HEK293 (cell line): ENCODE measurements at regions not wholly inside any gene's neighbourhood (a gene's known extent, or its start where the extent isn't known, plus 50 kb on each side); places are given as distances from the start of the nearest gene placed in this dataset.

Experiments
- CTCF ChIA-PET: fragments of 350-600 bp; formaldehyde crosslinking; extraction: SDS; loops from one replicate; lab custom pipeline; 2021; ENCODE audit warnings: antibody characterized with exemption; lab: Yijun Ruan, JAX
- POLR2A ChIA-PET: fragments of 300-600 bp; formaldehyde crosslinking; extraction: SDS; loops from one replicate; lab custom pipeline; 2020; ENCODE audit warnings: antibody characterized with exemption, inconsistent platforms; lab: Yijun Ruan, JAX
- H3K27ac ChIP-seq: fragments of 200-500 bp; sonication (Bioruptor generic); 2 replicates; pipeline ENCODE4 v1.5.1; 2014; ENCODE audit warnings: low read depth, low read length, control low read depth, inconsistent platforms; ENCODE audit errors: extremely low read depth
- H3K36me3 ChIP-seq, 2 experiments: fragments of 200-500 bp in 1 of 2; sonication (Bioruptor generic) in 1 of 2; 1 replicate in 1 of 2; 2 replicates in 1 of 2; pipeline ENCODE4 v1.5.1; 2014 to 2017; ENCODE audit warnings: inconsistent platforms in 2 of 2, low read length in 2 of 2; ENCODE audit not compliant: control insufficient read depth in 2 of 2, insufficient read depth in 1 of 2
- H3K4me1 ChIP-seq: fragments of 200-500 bp; sonication (Bioruptor generic); 2 replicates; pipeline ENCODE4 v1.5.1; 2014; ENCODE audit warnings: mild to moderate bottlenecking, low read length, inconsistent platforms; ENCODE audit not compliant: control insufficient read depth, insufficient read depth
- H3K4me3 ChIP-seq: 2 replicates; pipeline ENCODE4 v1.5.1; 2011; ENCODE audit warnings: low read depth, mild to moderate bottlenecking, control low read depth, low read length, moderate library complexity
- H3K9me3 ChIP-seq: fragments of 200-500 bp; sonication (Bioruptor generic); 2 replicates; pipeline ENCODE4 v1.5.1; 2014; ENCODE audit warnings: low read depth, low read length, inconsistent platforms; ENCODE audit not compliant: control insufficient read depth, insufficient read depth
- EGR2 ChIP-seq: fragments of 450-650 bp; formaldehyde crosslinking; IDR thresholded peaks from 2 replicates; pipeline ENCODE4 v1.5.1; 2016; ENCODE audit warnings: low read depth, missing biosample characterization, missing genetic modification characterization
- GLIS1 ChIP-seq: fragments of 450-650 bp; formaldehyde crosslinking; IDR thresholded peaks from 2 replicates; pipeline ENCODE4 v1.5.1; 2016; ENCODE audit warnings: missing biosample characterization, missing genetic modification characterization
- OSR2 ChIP-seq: fragments of 450-650 bp; formaldehyde crosslinking; IDR thresholded peaks from 2 replicates; pipeline ENCODE4 v1.5.1; 2016; ENCODE audit warnings: missing biosample characterization, missing genetic modification characterization
- OVOL3 ChIP-seq: fragments of 450-650 bp; formaldehyde crosslinking; IDR thresholded peaks from 2 replicates; pipeline ENCODE4 v1.5.1; 2016; ENCODE audit warnings: missing biosample characterization, missing genetic modification characterization
- SP7 ChIP-seq: fragments of 450-650 bp; formaldehyde crosslinking; IDR thresholded peaks from 2 replicates; pipeline ENCODE4 v1.5.1; 2016; ENCODE audit warnings: missing biosample characterization, missing genetic modification characterization
- ZBTB17 ChIP-seq: fragments of 450-650 bp; formaldehyde crosslinking; IDR thresholded peaks from 2 replicates; pipeline ENCODE4 v1.5.1; 2016; ENCODE audit warnings: missing biosample characterization, missing genetic modification characterization
- ZBTB20 ChIP-seq: fragments of 450-650 bp; formaldehyde crosslinking; IDR thresholded peaks from 2 replicates; pipeline ENCODE4 v1.5.1; 2016; ENCODE audit warnings: missing biosample characterization, missing genetic modification characterization
- ZBTB21 ChIP-seq: fragments of 450-650 bp; formaldehyde crosslinking; IDR thresholded peaks from 2 replicates; pipeline ENCODE4 v1.5.1; 2017; ENCODE audit warnings: missing biosample characterization, missing genetic modification characterization
- ZFHX2 ChIP-seq: fragments of 450-650 bp; formaldehyde crosslinking; conservative IDR thresholded peaks from 2 replicates; pipeline ENCODE4 v1.5.1; 2016; ENCODE audit warnings: missing biosample characterization, missing genetic modification characterization
- ZFP69B ChIP-seq: fragments of 450-650 bp; formaldehyde crosslinking; IDR thresholded peaks from 2 replicates; pipeline ENCODE4 v1.5.1; 2016; ENCODE audit warnings: missing biosample characterization, missing genetic modification characterization
- ZNF10 ChIP-seq: fragments of 450-650 bp; formaldehyde crosslinking; IDR thresholded peaks from 2 replicates; pipeline ENCODE4 v1.5.1; 2017; ENCODE audit warnings: missing biosample characterization, missing genetic modification characterization
- ZNF16 ChIP-seq: fragments of 450-650 bp; formaldehyde crosslinking; IDR thresholded peaks from 2 replicates; pipeline ENCODE4 v1.5.1; 2016; ENCODE audit warnings: low read depth, missing biosample characterization, missing genetic modification characterization
- ZNF184 ChIP-seq: fragments of 450-650 bp; IDR thresholded peaks from 2 replicates; pipeline ENCODE4 v1.5.1; 2018; ENCODE audit warnings: missing biosample characterization, mild to moderate bottlenecking, missing genetic modification characterization
- ZNF214 ChIP-seq: fragments of 450-650 bp; formaldehyde crosslinking; IDR thresholded peaks from 2 replicates; pipeline ENCODE4 v1.5.1; 2017; ENCODE audit warnings: missing biosample characterization, mild to moderate bottlenecking, missing genetic modification characterization, borderline replicate concordance
- ZNF248 ChIP-seq: fragments of 450-650 bp; formaldehyde crosslinking; IDR thresholded peaks from 2 replicates; pipeline ENCODE4 v1.5.1; 2017; ENCODE audit warnings: missing biosample characterization, missing genetic modification characterization
- ZNF311 ChIP-seq: fragments of 450-650 bp; formaldehyde crosslinking; IDR thresholded peaks from 2 replicates; pipeline ENCODE4 v1.5.1; 2017; ENCODE audit warnings: missing biosample characterization, missing genetic modification characterization, borderline replicate concordance
- ZNF629 ChIP-seq: fragments of 450-650 bp; formaldehyde crosslinking; IDR thresholded peaks from 2 replicates; pipeline ENCODE4 v1.5.1; 2017; ENCODE audit warnings: missing biosample characterization, missing genetic modification characterization
- ZNF664 ChIP-seq: fragments of 450-650 bp; formaldehyde crosslinking; IDR thresholded peaks from 2 replicates; pipeline ENCODE4 v1.5.1; 2016; ENCODE audit warnings: missing biosample characterization, missing genetic modification characterization
- ZSCAN16 ChIP-seq: fragments of 450-650 bp; formaldehyde crosslinking; IDR thresholded peaks from 2 replicates; pipeline ENCODE4 v1.5.1; 2016; ENCODE audit warnings: missing biosample characterization, missing genetic modification characterization
- TF ChIP-seq, protein P1 (sequence below): fragments of 450-650 bp; formaldehyde crosslinking; IDR thresholded peaks from 2 replicates; pipeline ENCODE4 v1.5.1; 2016; ENCODE audit warnings: missing biosample characterization, missing genetic modification characterization
- TF ChIP-seq, protein P2 (sequence below): fragments of 450-650 bp; formaldehyde crosslinking; IDR thresholded peaks from 2 replicates; pipeline ENCODE4 v1.5.1; 2016; ENCODE audit warnings: missing biosample characterization, missing genetic modification characterization
- TF ChIP-seq, protein P3 (sequence below): fragments of 450-650 bp; formaldehyde crosslinking; IDR thresholded peaks from 2 replicates; pipeline ENCODE4 v1.5.1; 2016; ENCODE audit warnings: missing biosample characterization, missing genetic modification characterization

DNA sequence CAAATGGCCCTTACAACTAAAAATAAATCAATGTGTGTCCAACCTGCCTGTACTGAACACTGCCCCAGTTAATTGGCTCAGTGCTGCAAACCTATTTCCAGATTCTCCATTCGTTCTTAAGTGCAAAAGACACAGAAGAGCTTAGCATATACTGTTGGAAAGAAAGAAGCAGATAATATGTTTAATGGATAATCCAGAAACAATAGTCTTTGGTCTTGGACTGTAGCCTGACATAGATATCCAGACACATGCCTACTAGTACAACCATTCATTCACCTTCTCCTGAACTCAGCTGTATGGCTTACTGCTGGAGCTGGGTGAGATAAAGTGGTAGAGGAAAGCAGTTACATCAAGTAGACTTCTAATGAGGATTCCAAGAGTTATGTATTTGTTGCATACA, 77.0 kb downstream of the LUZP4 start (continued):
- TF ChIP-seq ZNF214 (tag by site-specific recombination): no peak
- TF ChIP-seq ZNF311 (tag by site-specific recombination): no peak
- no peak for TF ChIP-seq ZNF664 (tag by site-specific recombination)
- no peak for TF ChIP-seq ZNF16 (tag by site-specific recombination)
- no peak for TF ChIP-seq ZNF248 (tag by site-specific recombination)

DNA sequence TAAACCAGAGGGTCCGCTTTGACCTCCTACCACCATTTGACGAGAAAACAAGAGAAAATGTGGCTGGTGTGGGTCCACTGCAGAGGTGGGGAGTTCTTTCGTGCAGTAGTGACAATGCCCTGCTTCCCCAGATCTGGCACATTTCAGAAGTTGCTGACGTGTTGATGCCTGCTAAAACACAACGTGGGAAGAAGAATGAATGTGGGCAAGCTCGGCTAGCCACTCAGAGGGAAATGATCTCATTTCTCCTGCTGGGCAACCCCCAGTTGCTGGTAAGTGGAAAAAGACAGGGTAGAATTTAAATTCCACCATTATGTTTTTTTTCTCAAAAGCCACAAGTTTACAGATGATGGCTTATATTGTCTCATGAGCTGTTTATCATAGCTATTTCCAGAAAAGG, 77.9 kb downstream of the LUZP4 start:
- Histone ChIP-seq H3K4me1 (peaks cover 14% of the 10 kb centered on the region), H3K27ac (no peak overlapping the region)
- POLR2A ChIA-PET: no interaction called here

DNA sequence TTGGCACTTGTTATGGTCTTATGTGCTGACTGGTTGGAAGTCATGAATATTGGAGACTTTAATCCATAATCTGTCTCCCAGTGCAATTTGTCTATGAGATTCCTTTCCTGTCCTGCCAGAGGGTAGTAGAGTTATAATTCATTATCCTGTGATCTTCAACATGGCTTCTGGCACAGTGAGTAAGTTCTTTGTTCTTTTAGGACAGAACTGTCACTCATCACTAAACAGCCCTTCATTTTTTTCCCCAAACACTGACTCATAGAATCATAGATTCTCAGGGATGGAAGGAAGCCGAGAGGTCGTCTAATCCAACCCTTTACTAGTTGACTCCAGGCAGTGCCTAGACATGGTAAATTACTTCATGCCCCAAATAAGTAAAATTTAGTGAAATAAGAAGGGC, 78.4 kb downstream of the LUZP4 start:
- CTCF ChIA-PET: interaction anchor here (0.6 kb wide), 1 partner anchor 292 kb away, joined by 4 read pairs; no protein-coding TSS in a partner anchor
- Histone ChIP-seq H3K4me1 (peaks cover 14% of the 10 kb centered on the region), H3K9me3 (no peaks in the 10 kb centered on the region), H3K27ac (no peak overlapping the region), H3K36me3 (no peaks in the 10 kb centered on the region), H3K4me3 (no peak overlapping the region)
- no peak for TF ChIP-seq GLIS1 (tag by site-specific recombination)
- TF ChIP-seq OSR2: peak; percentile 37; the same call in 1 of the 2 replicates
- POLR2A ChIA-PET: no interaction called here

More for the DNA sequence above, 77.9 kb downstream of the LUZP4 start:
- no peak overlapping the region for H3K4me3 ChIP-seq
- TF ChIP-seq ZFP69B (0 out of 2 replicates have a peak, but pooled peaks have one; percentile 36), ZSCAN16 (no peak), ZNF184 (tag by site-specific recombination) (no peak), SP7 (0 out of 2 replicates have a peak, but pooled peaks have one; percentile 19), ZNF629 (peak; percentile 41; the same call in 1 of the 2 replicates), EGR2 (tag by site-specific recombination) (peak; percentile 88), ZNF248 (tag by site-specific recombination) (no peak), ZBTB17 (peak; percentile 50), OVOL3 (no peak), ZBTB21 (tag by site-specific recombination) (peak; percentile 50; the same call in 1 of the 2 replicates), ZFHX2 (tag by site-specific recombination) (peak; percentile 83)
- TF ChIP-seq, protein P1, sequence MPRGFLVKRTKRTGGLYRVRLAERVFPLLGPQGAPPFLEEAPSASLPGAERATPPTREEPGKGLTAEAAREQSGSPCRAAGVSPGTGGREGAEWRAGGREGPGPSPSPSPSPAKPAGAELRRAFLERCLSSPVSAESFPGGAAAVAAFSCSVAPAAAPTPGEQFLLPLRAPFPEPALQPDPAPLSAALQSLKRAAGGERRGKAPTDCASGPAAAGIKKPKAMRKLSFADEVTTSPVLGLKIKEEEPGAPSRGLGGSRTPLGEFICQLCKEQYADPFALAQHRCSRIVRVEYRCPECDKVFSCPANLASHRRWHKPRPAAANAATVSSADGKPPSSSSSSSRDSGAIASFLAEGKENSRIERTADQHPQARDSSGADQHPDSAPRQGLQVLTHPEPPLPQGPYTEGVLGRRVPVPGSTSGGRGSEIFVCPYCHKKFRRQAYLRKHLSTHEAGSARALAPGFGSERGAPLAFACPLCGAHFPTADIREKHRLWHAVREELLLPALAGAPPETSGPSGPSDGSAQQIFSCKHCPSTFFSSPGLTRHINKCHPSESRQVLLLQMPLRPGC (tag by site-specific recombination): no peak
- TF ChIP-seq, protein P2, sequence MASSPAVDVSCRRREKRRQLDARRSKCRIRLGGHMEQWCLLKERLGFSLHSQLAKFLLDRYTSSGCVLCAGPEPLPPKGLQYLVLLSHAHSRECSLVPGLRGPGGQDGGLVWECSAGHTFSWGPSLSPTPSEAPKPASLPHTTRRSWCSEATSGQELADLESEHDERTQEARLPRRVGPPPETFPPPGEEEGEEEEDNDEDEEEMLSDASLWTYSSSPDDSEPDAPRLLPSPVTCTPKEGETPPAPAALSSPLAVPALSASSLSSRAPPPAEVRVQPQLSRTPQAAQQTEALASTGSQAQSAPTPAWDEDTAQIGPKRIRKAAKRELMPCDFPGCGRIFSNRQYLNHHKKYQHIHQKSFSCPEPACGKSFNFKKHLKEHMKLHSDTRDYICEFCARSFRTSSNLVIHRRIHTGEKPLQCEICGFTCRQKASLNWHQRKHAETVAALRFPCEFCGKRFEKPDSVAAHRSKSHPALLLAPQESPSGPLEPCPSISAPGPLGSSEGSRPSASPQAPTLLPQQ (tag by site-specific recombination): peak; percentile 47; the same call in 1 of the 2 replicates
- TF ChIP-seq, all 188 proteins: peak for 8
- no peaks in the 10 kb centered on the region for H3K9me3 ChIP-seq
- CTCF ChIA-PET: interaction anchor here (0.6 kb wide), 1 partner anchor 293 kb away, joined by 4 read pairs; no protein-coding TSS in a partner anchor
- no peaks in the 10 kb centered on the region for H3K36me3 ChIP-seq

DNA sequence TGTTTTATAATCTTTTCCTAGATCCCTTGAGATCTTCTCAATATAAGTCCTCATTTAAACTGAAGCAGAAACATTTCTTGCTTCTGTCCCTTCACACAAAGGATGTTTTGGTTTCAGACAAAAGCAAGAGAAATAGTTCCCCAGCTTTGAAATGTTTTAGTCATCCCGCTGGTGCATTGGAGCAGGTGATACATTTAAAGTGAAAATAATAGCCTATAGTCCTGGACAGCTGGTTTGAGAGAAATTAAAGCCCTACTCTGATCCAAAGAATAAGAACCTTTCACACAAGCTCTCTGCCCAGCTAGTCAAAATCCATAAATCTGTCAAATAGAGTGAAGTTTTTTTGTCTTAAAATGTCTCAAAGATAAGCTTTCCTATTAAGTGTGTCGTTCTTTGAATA, 79.4 kb downstream of the LUZP4 start:
- Histone ChIP-seq H3K4me3 (no peak overlapping the region), H3K4me1 (peaks cover 14% of the 10 kb centered on the region), H3K36me3 (no peaks in the 10 kb centered on the region), H3K27ac (no peak overlapping the region), H3K9me3 (no peaks in the 10 kb centered on the region)
- TF ChIP-seq, protein P3, sequence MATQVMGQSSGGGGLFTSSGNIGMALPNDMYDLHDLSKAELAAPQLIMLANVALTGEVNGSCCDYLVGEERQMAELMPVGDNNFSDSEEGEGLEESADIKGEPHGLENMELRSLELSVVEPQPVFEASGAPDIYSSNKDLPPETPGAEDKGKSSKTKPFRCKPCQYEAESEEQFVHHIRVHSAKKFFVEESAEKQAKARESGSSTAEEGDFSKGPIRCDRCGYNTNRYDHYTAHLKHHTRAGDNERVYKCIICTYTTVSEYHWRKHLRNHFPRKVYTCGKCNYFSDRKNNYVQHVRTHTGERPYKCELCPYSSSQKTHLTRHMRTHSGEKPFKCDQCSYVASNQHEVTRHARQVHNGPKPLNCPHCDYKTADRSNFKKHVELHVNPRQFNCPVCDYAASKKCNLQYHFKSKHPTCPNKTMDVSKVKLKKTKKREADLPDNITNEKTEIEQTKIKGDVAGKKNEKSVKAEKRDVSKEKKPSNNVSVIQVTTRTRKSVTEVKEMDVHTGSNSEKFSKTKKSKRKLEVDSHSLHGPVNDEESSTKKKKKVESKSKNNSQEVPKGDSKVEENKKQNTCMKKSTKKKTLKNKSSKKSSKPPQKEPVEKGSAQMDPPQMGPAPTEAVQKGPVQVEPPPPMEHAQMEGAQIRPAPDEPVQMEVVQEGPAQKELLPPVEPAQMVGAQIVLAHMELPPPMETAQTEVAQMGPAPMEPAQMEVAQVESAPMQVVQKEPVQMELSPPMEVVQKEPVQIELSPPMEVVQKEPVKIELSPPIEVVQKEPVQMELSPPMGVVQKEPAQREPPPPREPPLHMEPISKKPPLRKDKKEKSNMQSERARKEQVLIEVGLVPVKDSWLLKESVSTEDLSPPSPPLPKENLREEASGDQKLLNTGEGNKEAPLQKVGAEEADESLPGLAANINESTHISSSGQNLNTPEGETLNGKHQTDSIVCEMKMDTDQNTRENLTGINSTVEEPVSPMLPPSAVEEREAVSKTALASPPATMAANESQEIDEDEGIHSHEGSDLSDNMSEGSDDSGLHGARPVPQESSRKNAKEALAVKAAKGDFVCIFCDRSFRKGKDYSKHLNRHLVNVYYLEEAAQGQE (tag by site-specific recombination): no peak
- no peak for TF ChIP-seq ZNF10 (tag by site-specific recombination)
- TF ChIP-seq ZBTB20: no peak
- CTCF ChIA-PET: no interaction called here
- POLR2A ChIA-PET: no interaction called here
